ENCODE measurements at regions not wholly inside any gene's neighbourhood (a gene's known extent, or its start where the extent isn't known, plus 50 kb on each side); places are given as distances from the start of the nearest gene placed in this dataset.
"Not testable (repeated sequence)": the region's sequence is repeated elsewhere in the genome, so short reads cannot be mapped to it uniquely, and the experiment has no call there.

GRCh38 chr14:66237741-66238140 lies 248.4 kb upstream of the CCDC196 start:
- DNase-seq (ENCODE audit: insufficient read length, low spot score), result no peak
- FAIRE-seq, result no peak

- FAIRE-seq (no peak), DNase-seq (ENCODE audit: insufficient read length, low spot score) (no peak)
Measured at GRCh38 chr14:66238969-66239368, 247.2 kb upstream of the CCDC196 start.

DNA sequence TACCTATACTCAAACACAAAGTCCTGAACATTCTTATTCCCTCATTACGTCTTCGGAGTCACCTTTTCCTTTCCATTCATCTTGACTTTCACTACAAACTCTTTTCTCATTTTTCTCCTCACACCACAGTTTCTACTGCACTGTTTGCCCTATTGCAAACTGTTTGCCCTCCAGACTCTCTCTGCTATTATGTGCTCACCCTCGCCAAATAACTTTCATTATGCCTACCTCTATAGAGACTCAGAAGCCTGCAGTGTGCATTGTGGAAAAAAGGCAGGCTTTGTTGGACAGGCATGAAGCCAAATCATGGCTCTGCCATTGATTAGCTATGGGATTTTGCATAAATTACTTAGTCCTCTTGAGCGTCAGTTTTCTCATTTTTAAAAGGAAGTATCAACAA lies 246.6 kb upstream of the CCDC196 start:
- FAIRE-seq (no peak), DNase-seq (ENCODE audit: insufficient read length, low spot score) (no peak)

- FAIRE-seq (no peak), DNase-seq (ENCODE audit: insufficient read length, low spot score) (no peak)
Measured at GRCh38 chr14:66240105-66240504, 246.1 kb upstream of the CCDC196 start.

GRCh38 chr14:66242001-66242400 lies 244.2 kb upstream of the CCDC196 start:
- DNase-seq (ENCODE audit: insufficient read length, low spot score) (no peak), FAIRE-seq (no peak)

DNA sequence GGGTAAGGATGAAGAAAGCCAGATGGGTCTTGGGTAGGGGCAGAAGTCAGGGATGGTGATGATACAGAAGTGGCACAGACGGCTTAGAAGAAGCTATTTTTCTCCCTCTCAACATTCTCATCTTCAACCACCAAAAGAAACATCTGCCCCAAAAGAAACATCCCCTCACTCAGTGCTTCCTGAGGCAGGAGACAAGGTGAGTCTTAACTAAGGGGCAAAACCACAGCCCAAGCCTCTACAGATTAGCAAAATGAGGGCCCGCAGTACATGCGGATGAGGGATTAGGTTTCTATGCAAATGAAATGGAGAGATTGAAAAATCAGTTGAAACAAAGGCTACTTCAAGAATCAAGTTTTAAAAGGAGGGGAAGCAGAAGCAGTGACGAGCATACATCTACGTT lies 241.3 kb upstream of the CCDC196 start:
- no peak for DNase-seq (ENCODE audit: insufficient read length, low spot score)
- no peak for FAIRE-seq

GRCh38 chr14:66247662-66248193 lies 238.4 kb upstream of the CCDC196 start:
- DNase-seq (ENCODE audit: insufficient read length, low spot score) (no peak), FAIRE-seq (no peak)

DNA sequence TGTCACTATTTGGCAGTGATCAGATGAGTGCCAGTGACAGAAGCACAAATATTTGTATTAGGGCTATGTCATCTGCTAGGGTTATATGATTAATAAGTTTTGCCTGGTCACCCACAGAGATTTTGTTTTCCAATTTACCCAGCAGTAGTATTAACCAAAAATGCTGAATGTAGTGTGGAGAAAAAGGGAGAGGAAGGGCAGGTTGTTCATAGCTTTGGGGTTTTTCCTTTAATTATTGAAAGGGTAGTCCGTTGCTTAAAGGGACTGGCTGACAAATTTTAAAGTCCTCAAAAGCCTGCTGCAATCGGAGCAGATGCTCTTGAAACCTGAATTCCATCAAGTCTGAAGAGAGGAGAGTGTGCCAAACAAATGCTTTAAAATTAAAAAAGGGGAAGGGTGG lies 237.9 kb upstream of the CCDC196 start:
- no peak for FAIRE-seq

DNA sequence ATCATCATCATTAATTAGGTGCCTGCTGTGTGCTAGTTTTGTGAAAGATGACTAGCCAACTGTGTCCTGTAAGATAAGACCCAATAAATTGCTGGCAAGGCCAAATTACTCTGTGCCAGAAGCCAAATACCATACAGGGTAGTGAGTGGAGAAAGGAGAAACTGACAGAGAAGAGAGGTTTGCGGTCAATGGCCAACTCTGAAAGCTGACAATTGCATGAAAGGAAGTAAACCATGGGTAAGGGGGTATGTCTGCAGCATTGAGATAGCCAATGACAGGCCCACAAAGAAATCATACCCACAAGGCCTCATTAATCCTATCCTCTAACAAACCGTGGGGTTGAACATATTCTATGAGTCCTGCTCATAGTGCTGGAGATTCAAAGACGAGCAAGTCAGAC lies 236.6 kb upstream of the CCDC196 start:
- DNase-seq (ENCODE audit: insufficient read length, low spot score) (no peak), FAIRE-seq (no peak)

More for the DNA sequence above, 237.9 kb upstream of the CCDC196 start:
- no peak for DNase-seq (ENCODE audit: insufficient read length, low spot score)

DNA sequence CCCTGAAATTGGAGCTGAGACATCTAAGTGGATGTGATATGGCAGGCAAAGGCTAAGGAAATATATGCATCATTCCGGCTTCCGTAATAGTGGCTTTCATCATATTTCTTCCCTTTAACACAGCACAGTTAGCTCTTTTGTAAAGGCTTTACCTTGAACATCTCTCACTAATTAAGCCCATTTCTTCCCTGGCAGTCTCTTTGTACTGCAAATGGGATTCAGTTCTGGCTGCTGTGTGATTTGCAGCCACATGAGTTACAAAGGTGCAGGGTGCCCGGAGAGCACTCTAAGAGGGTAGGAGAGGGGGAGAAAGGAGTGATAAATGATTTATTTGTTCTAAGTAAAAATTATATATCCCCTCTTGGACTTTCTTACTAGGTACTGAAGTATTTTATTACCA lies 232.1 kb upstream of the CCDC196 start:
- FAIRE-seq (no peak), DNase-seq (ENCODE audit: insufficient read length, low spot score) (no peak)

DNA sequence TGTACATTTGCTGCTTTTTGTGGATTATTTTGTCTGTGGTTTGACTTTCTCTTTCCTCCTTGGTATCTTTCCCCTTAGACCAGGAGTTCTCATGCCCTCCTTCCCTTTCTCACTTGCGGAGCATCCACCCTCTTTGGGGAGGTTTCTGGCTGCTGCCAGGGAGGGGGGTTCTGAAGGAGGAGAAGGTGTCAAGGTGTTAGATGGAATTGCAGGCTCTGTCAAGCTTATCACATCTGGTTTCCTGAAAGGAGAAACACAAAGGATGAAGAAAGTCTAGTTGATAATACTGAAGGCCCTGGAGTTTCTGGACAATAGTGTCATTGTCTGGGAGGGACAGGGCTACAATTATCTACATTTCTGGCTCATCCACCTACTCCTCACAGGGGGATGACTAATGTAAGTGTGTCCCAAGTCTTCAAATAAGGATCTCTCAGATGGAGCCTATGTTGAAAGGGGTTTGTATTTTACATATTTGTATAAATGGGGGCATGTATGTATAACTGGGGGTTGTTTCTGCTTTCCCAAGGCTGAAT lies 217.3 kb upstream of the CCDC196 start:
- FAIRE-seq (no peak), DNase-seq (ENCODE audit: insufficient read length, low spot score) (no peak)

GRCh38 chr14:66272221-66272620 lies 213.9 kb upstream of the CCDC196 start:
- FAIRE-seq (no peak), DNase-seq (ENCODE audit: insufficient read length, low spot score) (no peak)

DNA sequence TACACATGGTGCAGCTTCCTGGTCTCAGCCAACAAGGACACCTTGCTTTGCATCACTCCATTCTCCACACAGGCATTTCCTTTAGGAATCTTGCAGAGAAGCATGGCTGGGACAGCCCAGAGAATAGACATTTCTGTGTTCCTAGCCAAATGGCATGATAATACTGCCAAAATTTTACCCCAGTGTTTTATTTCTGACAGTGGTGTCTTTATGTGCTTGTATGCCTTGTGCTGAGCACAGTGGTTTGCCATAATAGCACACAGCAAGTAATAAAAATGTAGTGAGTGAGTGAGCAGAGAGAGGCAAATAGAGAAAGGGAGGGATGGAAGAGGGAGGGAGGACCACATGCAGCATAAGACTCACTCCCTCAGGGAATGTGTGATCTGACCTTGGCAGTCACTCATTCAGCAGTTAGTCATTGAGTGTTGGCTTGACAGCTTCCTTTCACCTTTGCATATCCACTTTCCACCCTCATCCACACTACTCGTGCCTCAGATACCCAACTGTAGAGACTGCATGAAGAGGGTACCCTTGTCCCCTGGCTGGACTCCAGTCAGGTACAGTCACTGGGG lies 212.8 kb upstream of the CCDC196 start:
- DNase-seq (ENCODE audit: insufficient read length, low spot score), result no peak
- no peak for FAIRE-seq

- DNase-seq (ENCODE audit: insufficient read length, low spot score), result not testable (repeated sequence)
Measured at GRCh38 chr14:66278418-66278817, 207.8 kb upstream of the CCDC196 start.

DNA sequence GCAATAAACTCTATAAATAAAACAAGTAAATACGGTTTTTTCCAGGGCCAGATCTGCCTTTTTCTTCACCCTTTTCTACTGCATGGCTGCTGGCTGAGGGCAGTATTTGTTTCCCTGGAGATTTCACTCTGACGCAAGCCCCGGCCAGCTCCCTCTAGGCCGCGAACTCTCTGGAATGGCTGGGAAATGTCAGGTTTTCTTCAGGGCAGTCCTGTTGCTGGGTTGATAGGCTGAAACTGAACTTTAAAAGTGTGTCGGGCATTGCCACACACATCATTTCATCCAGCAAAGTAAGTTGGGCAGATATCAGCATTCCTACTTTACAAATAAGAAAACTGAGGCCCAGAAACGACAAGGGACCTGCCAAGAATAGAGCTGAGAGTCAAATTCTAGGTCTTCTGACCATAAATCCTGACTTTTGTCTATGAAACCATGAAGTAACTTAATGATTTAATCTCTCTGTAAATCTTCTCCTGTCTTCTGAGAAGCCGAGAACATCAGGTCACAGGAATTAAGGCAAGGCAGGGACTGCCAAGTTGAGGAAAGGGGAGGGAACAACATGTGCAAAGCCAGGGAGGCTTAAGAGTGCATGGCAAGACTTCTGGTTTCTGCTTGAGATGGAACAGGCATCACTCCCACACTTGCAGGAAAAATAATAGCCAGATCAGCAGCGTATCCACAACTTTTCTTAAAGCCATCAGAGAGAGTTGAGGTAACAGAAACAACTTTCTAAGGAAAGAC lies 205.0 kb upstream of the CCDC196 start:
- no peak for DNase-seq (ENCODE audit: insufficient read length, low spot score)
- no peak for FAIRE-seq

More at GRCh38 chr14:66278418-66278817, 207.8 kb upstream of the CCDC196 start:
- FAIRE-seq, result not testable (repeated sequence)

- FAIRE-seq (no peak), DNase-seq (ENCODE audit: insufficient read length, low spot score) (no peak)
Measured at GRCh38 chr14:66284346-66284745, 201.8 kb upstream of the CCDC196 start.

DNA sequence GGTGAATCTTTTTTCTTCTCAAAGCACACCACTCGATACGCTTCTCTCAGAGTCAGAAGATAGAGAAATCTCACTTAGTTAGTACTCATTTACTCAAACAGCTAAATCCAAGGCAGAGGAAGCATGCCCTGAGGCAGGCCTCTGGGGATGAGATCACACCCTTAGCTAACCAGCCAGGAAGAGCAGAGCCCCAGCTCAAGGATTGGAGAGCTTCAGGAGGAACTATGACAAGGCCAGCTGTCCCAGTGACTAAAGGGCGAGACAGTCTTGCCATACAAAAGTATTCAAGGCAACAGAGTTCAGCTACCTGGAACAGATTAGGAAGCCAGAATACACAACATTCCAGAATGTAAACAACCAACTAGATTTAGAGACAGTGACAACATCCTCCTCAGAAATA lies 197.7 kb upstream of the CCDC196 start:
- DNase-seq (ENCODE audit: insufficient read length, low spot score), result no peak
- FAIRE-seq, result no peak

- DNase-seq (ENCODE audit: insufficient read length, low spot score) (no peak), FAIRE-seq (no peak)
Measured at GRCh38 chr14:66291756-66292155, 194.4 kb upstream of the CCDC196 start.

DNA sequence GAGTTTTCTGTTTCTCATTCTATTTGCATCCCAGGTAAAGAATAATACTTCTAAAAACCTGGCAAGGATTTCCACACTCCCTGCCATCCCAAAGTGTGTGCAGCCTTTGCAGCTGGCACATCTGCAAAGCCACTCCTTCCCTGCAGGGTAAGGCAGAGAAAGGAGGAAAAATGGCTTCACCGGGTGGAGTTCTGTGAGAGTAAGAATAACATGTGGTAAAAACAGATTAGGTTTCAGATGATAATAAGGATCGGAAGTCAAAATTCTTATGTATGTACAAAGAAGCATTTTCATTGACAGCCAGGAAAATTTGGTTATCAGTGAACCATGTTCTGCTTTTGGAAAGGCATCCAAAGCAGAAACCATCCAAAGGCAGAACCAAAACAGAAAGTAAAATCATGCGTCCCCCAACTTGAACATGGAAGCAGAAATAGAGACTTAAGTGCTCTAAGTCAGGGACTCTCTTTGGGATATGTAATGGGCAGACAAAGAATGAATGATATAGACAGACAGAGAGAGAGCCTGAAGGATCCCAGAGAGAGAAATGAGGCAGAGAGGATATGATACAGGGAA lies 192.6 kb upstream of the CCDC196 start:
- FAIRE-seq (no peak), DNase-seq (ENCODE audit: insufficient read length, low spot score) (no peak)

- FAIRE-seq, result no peak
- no peak for DNase-seq (ENCODE audit: insufficient read length, low spot score)
Measured at GRCh38 chr14:66295386-66295785, 190.8 kb upstream of the CCDC196 start.

GRCh38 chr14:66300886-66301285 lies 185.3 kb upstream of the CCDC196 start:
- FAIRE-seq (no peak), DNase-seq (ENCODE audit: insufficient read length, low spot score) (no peak)

GRCh38 chr14:66306101-66306500 lies 180.1 kb upstream of the CCDC196 start:
- FAIRE-seq, result no peak
- no peak for DNase-seq (ENCODE audit: insufficient read length, low spot score)

Measured in GM19239 (cell line).